Gastrocnemius medialis (tissue), 4 donors: ENCODE measurements at regions not wholly inside any gene's neighbourhood (a gene's known extent, or its start where the extent isn't known, plus 50 kb on each side); places are given as distances from the start of the nearest gene placed in this dataset.

ENCODE experiments used
- POLR2A ChIP-seq, 2 donors: fragments of 450-650 bp; IDR thresholded peaks; one replicate each; pipeline ENCODE4 v1.6.1; 2017; ENCODE audit warnings: antibody characterized with exemption in 2 of 2, mild to moderate bottlenecking in 2 of 2, moderate library complexity in 2 of 2
- TF ChIP-seq, protein P1 (sequence below), 5 experiments: fragments of 450-650 bp in 3 of 5; fragments of 200-600 bp in 2 of 5; sonication (generic) in 2 of 5; IDR thresholded peaks in 4 of 5; conservative IDR thresholded peaks in 1 of 5; 1 replicate in 4 of 5; 2 replicates in 1 of 5; pipeline ENCODE4 v1.5.1; 2016 to 2019; ENCODE audit warnings: antibody characterized with exemption in 5 of 5, mild to moderate bottlenecking in 3 of 5, moderate library complexity in 3 of 5

DNA sequence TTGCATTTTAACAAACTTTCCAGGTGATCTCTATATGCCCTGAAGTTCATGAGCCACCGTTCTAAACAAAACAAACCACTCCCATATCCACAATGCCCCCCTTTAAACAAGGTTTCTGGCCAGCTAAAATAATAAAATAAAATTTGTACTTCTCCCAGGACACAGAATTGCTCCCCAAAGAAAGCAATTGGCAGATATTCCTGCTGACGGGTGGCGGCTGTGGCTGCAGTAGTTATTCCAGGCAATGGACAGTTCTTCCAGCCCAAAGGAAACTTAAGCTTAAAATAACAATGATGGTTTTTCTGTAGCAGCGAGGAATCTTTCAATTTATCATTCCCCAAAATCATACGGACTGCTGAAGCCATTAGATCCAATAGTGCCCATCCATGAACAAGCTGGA lies 260.5 kb upstream of the ZNF521 start:
- TF ChIP-seq, protein P1, sequence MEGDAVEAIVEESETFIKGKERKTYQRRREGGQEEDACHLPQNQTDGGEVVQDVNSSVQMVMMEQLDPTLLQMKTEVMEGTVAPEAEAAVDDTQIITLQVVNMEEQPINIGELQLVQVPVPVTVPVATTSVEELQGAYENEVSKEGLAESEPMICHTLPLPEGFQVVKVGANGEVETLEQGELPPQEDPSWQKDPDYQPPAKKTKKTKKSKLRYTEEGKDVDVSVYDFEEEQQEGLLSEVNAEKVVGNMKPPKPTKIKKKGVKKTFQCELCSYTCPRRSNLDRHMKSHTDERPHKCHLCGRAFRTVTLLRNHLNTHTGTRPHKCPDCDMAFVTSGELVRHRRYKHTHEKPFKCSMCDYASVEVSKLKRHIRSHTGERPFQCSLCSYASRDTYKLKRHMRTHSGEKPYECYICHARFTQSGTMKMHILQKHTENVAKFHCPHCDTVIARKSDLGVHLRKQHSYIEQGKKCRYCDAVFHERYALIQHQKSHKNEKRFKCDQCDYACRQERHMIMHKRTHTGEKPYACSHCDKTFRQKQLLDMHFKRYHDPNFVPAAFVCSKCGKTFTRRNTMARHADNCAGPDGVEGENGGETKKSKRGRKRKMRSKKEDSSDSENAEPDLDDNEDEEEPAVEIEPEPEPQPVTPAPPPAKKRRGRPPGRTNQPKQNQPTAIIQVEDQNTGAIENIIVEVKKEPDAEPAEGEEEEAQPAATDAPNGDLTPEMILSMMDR (IDR thresholded peaks at IDR 0.05 in 4 of 5, conservative IDR thresholded peaks at IDR 0.05 in 1 of 5), result no peak
- TF ChIP-seq POLR2A (IDR thresholded peaks at IDR 0.05), result no peak
